ENCODE measurements at regions not wholly inside any gene's neighbourhood (a gene's known extent, or its start where the extent isn't known, plus 50 kb on each side); places are given as distances from the start of the nearest gene placed in this dataset.

GRCh38 chr4:81714291-81714690 is 242.6 kb upstream of the RASGEF1B start:
- Mint-ChIP-seq H3K9me3 (peaks cover 12% of the 10 kb centered on the region), H3K27me3 (ENCODE audit: low read depth) (no peaks in the 10 kb centered on the region), H3K36me3 (no peaks in the 10 kb centered on the region), H3K4me3 (no peak overlapping the region), H3K4me1 (peaks cover 12% of the 10 kb centered on the region), H3K27ac (no peak overlapping the region)
- TF ChIP-seq CTCF (IDR thresholded peaks at IDR 0.05; ENCODE audit: unreplicated experiment): no peak
- DNase-seq (ENCODE audit: low spot score in 2 of 2, unreplicated experiment in 2 of 2): no peak

- Mint-ChIP-seq H3K27ac (no peak overlapping the region), H3K4me3 (no peak overlapping the region), H3K4me1 (peaks cover 12% of the 10 kb centered on the region), H3K27me3 (ENCODE audit: low read depth) (no peaks in the 10 kb centered on the region), H3K36me3 (no peaks in the 10 kb centered on the region), H3K9me3 (peaks cover 7% of the 10 kb centered on the region)
- DNase-seq (ENCODE audit: low spot score in 2 of 2, unreplicated experiment in 2 of 2): no peak
- no peak for TF ChIP-seq CTCF (IDR thresholded peaks at IDR 0.05; ENCODE audit: unreplicated experiment)
These were observed 241.0 kb upstream of the RASGEF1B start for GRCh38 chr4:81712714-81713113.

GRCh38 chr4:81704461-81704860 is 232.8 kb upstream of the RASGEF1B start:
- TF ChIP-seq CTCF (IDR thresholded peaks at IDR 0.05; ENCODE audit: unreplicated experiment): no peak
- H3K4me1 Mint-ChIP-seq: peaks cover 3% of the 10 kb centered on the region
- H3K4me3 Mint-ChIP-seq: no peak overlapping the region
- H3K9me3 Mint-ChIP-seq: no peaks in the 10 kb centered on the region
- no peak for DNase-seq (ENCODE audit: low spot score in 2 of 2, unreplicated experiment in 2 of 2)
- no peaks in the 10 kb centered on the region for H3K36me3 Mint-ChIP-seq
- no peaks in the 10 kb centered on the region for H3K27me3 Mint-ChIP-seq (ENCODE audit: low read depth)
- H3K27ac Mint-ChIP-seq: no peak overlapping the region

- H3K27ac Mint-ChIP-seq: no peak overlapping the region
- no peak for DNase-seq (ENCODE audit: low spot score in 2 of 2, unreplicated experiment in 2 of 2)
- no peak overlapping the region for H3K4me3 Mint-ChIP-seq
- no peak for TF ChIP-seq CTCF (IDR thresholded peaks at IDR 0.05; ENCODE audit: unreplicated experiment)
- H3K27me3 Mint-ChIP-seq (ENCODE audit: low read depth): peaks cover 4% of the 10 kb centered on the region
- no peaks in the 10 kb centered on the region for H3K36me3 Mint-ChIP-seq
- H3K4me1 Mint-ChIP-seq: peaks cover 9% of the 10 kb centered on the region
- H3K9me3 Mint-ChIP-seq: no peaks in the 10 kb centered on the region
These were observed 228.5 kb upstream of the RASGEF1B start for GRCh38 chr4:81700189-81700588.

GRCh38 chr4:81698538-81699296 is 227.0 kb upstream of the RASGEF1B start:
- no peak for DNase-seq (ENCODE audit: low spot score in 2 of 2, unreplicated experiment in 2 of 2)
- Mint-ChIP-seq H3K4me3 (no peak overlapping the region), H3K9me3 (no peaks in the 10 kb centered on the region), H3K27ac (no peak overlapping the region), H3K4me1 (peaks cover 12% of the 10 kb centered on the region), H3K27me3 (ENCODE audit: low read depth) (peaks cover 8% of the 10 kb centered on the region), H3K36me3 (no peaks in the 10 kb centered on the region)
- no peak for TF ChIP-seq CTCF (IDR thresholded peaks at IDR 0.05; ENCODE audit: unreplicated experiment)
